AG08396 (cell line): ENCODE measurements at regions not wholly inside any gene's neighbourhood (a gene's known extent, or its start where the extent isn't known, plus 50 kb on each side); places are given as distances from the start of the nearest gene placed in this dataset.

Source experiments
- DNase-seq: peaks from one replicate; pipeline ENCODE4 v3.0.0; 2012; ENCODE audit warnings: low spot score, mixed read lengths

DNA sequence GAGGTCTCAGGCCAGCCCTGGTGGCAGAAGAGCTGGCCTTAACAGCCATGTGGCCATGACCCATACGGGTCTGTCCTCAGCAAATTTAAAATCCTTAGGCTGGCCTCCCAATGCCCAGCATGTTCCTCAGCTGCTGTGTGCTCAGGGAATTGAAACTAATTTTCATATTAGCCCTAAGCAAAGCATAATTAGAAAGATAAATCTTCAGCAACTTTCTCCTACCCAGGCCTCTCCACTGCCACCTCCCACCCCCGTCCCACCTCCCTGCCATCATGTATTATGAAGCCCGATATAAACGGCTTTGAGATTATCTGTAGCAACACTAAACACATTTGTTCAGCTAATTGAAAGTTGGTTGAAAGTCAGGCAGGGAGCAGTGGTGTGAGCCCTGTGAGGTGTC, 178.8 kb upstream of the NTM start:
- no peak for DNase-seq

DNA sequence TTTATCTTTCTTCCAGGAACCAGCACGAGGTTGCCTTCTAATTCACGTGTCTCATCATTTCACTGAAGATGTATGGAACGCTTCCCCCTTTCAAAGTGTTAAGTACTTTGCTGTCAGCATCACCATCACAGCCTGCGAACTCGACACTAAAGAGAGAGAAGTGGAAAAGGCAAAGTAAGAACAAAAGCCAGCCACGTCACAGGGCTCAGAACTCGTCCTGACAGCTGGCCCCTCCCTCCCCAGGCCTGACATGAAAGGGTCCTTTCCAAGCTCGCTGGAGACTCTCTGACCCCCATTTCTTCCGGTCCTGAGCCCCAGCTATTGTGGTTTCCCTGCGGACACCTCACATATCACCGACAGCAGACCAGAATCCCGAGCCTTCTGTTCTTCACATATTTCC, 177.8 kb upstream of the NTM start:
- DNase-seq: no peak

DNA sequence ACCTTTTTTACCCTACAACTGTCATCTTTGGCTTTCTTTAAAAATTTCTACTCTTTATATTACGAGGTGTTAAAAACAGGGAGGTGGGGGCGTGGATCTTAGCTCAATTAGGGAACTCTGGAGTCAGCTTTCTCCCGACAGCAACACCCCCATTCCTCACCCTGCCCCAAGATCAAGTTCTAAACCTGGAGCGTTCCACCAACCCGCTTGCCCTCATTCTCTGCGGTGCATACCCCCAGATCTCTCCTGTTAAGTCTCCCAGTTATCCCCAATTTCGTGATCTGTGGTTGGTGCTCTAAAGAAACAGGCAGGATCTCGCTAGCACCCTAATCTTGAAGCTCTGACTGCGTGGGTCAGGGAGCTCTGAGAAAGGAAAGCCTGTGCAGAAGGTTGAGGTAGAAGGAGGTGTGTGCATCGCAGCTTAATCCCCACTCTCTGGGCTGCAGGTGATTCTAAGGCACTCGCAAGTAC, 177.3 kb upstream of the NTM start:
- DNase-seq: no peak

DNA sequence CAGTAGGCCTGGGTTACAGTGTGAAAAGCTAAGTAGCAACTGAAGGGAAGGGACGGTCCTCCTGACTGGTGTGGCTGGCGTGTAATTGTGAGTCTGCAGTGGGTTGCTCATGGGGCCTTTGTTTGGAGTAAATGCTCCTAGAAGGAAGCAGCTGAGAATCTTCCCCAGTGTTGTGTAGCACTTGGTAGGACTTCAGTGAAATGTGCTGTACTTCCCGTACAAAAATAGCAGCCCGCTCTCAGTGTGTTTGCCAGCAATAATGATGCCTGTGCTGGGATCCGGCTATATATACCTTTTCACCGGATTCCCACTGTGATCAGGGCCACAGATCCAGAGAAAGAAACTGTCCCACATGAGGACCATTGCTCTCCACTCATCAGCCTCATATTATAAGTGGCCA, 175.7 kb upstream of the NTM start:
- DNase-seq: no peak

DNA sequence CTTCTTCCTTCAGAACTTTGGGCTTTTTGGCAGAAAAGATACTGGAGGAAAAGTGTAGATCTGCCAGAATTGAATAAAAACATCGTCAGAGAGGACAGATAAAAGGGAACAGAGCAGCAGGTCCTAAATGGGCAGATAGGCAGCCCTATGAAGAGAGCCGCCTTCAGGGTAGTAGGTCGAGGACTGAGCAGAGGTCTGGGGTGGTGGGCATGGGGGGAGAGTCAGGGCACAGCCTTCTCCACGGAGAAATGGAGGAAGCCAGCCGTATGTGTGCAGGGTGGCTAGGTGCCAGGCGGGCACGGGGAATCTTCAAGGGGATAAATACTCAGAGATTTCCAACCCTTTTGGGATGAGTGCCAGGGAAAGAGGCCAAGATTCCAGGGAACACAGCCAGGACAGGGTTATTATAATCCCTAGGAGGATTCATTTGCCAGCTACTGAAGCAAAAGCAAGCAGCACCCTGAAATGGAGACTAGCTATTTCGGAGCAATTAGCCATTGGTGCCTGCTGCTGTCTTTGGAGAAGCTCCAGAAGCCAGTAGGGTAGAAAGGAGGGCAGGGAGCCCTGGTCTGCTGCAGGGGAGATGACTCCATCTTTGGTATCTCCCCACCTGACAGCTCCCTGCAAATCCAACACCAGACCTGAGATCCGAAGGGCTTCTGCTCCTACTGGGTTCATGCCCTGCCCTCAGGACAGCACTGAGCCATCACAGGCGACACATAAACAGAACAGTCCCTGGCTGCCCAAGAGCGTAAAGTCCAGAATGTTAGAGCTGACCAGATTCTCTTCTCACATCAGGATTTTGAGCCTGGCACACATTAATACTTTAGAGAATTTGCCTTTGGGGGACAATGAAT, 174.5 kb upstream of the NTM start:
- DNase-seq: peak; percentile 45

DNA sequence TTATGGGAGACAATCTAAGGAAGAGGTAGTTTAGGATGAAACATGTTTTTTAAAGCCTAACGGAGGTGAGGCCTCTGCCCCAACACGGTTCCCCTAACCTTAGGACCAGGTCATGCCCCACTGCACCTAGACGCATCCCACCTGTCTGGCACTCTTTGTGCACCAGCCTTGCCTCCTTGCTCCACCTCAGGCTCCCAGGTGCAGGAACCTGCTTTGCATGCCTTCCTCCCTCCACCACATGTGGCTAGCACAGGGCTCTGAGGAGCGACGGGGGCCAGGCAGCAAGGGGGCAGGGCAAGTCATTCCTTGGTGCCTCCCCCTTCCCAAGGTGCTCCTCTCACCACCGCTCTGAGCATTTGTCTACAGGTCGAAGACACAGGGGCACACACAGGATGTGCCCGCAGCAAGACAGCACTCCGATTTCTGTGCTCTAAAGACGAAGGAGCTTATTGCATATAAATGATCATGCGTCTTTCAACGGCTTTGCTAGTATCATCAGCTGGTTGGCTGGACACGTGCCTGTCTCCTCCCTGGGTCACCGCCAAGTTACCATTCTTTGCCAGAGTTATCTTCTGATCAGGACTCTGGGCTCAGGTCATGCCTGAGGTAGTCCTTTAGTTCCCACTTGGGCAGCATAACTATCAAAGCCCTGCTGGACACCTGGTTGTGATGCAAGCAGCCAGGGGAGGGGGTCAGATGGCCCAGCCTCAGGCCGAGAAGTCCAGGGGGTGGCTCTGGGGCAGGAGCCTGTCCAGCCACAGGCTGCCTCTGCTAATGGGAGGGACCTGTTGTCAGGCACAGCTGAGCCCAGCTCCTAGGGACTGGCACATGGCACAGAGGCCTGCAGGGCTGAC, 172.0 kb upstream of the NTM start:
- DNase-seq: no peak

DNA sequence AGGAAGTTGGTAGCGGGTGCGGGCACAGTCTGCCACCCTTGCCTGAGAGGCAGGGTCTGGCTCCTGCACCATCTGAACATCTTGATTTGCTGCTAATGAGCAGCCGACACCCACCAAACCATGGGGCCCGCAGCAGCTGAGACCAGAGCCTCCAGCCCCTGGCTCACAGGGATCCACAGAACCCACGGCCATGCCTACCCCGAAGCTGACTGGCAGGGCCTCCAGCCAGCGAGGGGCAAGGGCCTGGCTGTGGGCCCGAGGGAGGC, 171.5 kb upstream of the NTM start:
- no peak for DNase-seq

DNA sequence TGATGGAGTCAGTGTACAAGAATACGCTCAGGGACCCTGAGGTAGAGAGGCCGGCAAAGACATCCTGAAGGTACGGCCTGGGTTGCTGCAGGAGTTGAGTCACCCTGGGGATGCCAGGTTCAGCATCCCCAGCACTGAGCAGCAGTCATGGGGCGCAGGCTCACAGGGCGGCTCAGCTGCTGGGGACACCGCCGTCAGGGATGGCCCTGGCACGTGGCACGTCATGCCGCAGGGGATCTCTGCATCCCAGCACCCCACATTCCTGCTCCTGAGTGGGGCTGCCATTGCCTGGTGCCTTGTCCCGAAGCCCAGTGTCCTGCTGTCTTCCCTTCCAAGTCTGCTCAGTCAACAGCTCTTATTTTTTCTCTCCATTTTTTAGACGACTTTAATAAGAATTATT, 168.7 kb upstream of the NTM start:
- no peak for DNase-seq

DNA sequence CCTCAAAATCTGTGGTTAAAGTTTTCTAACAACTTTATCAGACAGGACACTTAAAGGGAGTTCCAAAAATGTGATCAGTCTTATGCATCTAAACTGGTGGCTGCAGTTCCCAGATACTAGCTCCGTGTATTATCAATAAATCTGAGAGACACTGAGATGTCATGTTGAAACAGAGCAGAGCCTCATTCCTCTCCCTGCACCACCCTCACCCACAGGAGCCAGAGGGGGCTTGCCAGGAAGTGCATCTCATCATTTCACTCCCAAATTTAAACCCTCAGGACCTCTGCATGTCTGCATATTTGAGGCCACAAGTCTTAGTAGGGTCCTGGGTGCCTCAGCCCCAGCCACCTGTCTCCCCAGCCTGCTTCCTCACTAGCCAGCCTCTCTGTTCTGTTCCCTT, 167.4 kb upstream of the NTM start:
- DNase-seq: no peak

DNA sequence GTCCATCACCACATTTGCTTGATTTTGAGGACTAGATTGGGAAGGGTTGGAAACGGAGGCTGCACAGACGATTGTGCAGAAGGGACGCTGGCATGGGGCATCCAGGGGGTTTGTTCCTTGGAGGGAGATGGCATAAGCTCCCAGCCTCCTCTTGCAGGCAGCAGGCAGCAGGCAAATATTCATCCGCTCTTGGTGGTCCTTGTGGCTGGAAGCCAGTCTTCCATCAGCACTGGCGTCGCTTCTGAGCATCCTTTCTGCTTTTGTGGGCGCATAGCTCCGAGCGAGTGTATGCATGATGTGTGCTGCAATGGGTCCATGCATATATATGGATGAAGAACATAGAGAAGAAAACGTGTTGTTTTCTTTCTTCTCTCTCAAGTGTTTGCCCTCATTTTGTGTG, 166.1 kb upstream of the NTM start:
- no peak for DNase-seq

DNA sequence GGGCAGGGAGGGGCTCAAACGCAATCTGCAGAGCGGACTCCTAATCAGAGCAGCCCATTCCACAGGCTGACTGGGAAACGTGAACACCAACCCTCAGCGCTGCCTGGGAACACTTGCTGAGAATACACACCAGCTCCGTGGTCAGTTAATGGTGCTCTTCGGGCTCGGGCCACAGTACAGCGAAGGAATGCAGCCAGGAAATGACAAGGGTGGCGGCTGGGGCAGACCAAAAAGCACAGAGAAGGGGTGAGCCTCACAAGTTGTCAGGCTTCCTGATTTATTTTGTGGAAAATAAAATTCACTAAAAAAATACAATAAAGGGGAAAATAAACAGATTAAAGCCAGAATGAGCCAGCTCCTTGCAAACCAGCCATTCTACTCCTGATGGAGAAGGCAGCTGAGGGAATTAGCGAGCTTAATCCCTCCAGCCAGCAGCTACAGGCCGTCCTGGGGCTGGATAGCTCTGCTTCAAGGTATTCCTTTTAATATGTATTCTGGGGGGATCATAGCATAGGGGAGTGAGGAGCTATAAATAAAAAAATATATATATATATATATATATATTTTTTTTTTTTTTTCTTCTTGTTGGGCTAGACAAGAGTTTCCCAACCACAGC, 165.5 kb upstream of the NTM start:
- peak; percentile 39 for DNase-seq

DNA sequence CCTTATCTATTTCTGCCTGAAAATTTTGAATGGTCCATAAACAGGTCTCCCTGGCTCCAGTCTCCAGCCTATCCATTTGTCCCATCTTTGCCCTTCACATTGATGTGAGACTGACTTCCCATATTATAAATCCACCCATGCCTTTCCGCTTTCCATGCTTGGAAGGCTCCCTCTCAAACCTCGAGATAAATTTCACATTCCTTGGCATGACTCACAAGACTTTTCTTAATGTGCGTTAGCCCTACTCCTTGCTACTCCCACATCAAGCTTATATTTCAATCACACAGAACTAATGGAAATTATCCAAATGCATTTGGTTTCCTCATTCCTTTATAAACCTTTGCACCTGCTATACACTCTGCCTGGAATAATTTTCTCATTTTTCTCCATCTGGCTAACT, 163.7 kb upstream of the NTM start:
- DNase-seq: no peak

DNA sequence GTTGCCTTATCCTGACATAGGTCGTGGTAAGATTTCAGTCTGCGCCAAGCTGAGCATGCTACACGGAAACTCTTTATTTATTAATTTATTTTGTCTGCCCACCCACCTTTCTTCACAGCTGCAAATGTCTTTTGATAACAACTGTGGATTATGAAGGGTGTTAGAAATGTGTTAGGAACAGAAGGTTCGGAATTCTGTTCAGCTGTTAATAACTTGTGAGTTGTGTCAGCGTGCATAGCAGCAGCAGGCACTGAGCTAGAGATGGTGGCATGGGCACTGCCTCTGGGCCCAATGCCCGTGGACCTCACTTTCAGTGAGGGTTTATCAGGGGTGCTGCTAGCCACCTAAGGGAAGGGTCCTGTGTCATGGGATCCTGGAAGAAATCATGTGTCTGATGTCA, 162.5 kb upstream of the NTM start:
- DNase-seq: no peak

DNA sequence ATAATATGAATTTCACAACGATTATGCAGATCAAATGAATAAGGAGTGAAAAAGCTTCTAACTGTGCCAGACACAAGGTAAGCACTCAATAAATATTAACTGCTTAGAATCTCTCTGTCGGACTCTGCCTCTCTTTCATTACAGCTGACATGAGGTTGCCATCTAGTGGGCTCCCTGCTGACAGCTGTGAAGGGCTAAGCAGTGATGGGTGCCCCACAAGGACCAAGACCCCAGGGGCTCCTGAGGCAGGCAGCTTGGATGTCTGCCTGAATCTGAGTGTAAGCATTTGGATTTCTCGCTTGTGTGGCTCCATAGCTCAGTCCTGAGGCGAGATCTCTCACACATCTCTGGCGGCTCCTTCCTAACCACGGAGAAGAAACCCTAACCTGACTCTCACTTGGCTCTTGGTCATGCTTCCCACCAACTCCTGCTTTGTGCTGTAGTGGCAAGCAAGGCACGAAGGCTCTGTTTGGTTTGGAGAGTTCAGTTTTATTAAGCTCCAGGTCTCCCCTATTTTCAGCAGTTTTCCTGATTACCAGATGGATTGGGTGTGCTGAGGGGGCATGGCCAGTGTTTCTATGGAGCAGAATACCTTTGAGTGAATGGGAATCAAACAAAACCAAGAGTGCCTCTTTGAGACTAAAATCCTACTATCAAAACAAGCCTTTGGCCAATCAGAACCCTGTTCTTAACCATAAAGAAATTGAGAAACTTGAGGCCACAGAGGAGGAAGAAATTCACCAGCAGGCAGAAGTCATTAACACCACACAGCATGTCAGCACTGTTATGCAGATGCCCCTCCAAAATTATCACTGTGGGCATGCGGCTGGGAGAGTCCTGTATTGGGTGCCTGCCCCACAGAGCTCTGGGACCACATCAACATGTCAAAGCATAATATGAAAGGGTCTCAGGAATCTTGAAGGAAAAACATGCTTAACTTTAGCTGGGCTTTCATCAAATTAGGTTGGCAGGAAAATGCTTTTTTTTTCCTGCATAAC, 152.8 kb upstream of the NTM start:
- peak; percentile 46 for DNase-seq

DNA sequence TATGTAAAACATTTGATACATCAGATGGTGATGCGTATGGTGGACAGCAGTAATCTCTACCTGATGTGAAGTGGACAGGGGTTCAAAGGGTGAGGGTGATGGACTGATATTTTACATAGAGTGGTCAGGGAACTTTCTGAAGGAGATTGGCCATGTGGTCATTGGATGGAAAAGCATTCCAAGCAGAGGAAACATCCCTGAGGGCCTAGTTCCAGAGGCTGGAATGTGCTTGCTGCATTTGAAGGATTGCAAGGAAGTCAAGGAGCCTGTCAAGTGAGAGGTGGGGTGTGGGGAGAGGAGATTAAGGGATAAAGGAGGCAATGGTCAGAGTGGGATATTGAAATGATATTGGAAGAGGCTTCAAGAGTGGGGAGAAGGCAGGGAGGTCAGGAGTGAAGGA, 151.9 kb upstream of the NTM start:
- DNase-seq: no peak

DNA sequence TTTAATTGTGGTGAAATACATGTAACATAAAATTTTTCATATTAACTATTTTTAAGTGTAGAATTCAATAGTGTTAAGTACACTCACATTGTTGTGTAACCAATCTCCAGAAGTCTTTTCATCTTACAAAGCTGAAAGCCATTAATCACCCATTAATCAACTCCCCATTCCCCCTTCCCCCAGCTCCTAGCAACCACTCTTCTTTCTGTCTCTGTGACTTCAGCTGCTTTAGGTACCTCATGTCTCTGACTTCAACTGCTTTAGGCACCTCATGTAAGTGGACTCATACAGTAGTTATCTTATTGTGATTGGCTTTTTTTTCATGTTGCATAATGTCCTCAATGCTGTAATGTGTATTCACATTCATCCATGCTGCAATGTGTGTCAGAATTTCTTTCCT, 150.8 kb upstream of the NTM start:
- DNase-seq: no peak

DNA sequence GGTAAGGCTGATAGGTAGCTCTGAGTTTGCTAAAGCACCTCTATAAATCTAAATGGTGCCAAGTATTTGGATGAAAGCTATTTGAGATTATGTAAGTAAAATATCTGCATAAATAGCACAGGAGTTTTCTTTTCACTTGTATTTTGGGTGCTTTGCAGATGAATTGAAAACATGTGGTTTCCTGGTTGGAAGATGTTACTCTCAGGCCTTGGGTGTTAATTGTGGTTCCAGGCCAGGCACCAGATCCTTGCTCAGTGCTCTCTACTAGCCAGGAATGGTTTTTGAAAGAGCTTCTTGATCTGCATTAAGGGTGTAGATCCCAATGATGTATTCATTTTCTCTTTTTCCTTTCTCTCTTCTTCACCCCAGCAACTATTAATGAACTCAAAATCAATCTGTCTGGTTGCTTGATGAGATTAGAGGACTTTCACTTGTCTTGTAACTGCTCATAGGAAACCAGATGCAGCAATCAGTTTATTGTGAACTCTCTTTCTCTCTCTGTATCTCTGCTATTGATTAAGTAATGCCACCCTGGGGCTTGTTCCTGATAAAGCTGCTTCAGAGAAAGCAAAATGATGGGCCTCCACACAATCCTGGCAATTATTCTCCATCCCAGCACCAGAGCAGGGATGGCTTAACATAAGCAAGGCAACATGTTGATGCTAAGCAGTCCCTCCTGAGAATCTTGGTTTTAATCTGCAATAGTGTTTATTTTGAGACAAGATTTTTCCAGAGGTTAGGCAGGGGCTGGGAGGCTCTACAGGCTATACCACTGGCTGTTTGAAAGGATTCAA, 147.0 kb upstream of the NTM start:
- DNase-seq: no peak

DNA sequence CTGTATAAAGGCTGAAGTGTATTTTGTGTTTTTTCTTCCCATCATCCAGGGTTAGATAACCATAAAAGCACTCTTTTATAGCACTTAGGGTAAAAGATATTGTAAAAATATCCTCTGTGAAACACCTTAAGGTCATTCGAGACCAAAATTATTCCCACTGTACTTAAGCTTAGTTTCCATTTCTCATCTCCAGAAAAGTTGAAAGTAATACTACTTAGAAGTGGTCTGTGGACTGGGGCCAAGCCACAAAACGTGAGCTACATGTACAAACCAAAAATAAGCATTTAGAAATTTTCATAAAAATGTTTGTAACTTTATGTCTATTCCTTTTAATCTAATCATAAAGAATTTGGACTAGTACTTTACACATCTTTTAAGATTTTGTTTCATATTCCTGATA, 142.0 kb upstream of the NTM start:
- DNase-seq: no peak

DNA sequence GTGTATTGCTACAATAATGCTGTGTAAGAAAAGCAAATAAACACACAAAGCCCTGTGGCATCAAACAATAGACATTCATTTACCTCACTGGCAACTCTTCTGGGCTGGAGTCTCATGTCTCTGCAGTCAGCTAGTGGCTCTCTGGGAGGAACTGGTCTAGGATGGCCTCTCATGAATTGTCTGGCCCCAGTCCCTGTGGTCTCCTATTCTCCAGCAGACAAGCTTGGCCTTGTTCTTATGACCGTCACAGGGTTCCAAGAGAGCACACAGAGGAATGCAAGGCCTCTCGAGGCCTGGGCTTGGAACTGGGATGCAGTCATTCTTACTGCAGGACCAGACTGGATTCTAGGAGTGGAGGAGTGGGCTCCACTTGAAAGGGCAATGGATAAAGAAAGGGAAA, 141.2 kb upstream of the NTM start:
- DNase-seq: no peak

DNA sequence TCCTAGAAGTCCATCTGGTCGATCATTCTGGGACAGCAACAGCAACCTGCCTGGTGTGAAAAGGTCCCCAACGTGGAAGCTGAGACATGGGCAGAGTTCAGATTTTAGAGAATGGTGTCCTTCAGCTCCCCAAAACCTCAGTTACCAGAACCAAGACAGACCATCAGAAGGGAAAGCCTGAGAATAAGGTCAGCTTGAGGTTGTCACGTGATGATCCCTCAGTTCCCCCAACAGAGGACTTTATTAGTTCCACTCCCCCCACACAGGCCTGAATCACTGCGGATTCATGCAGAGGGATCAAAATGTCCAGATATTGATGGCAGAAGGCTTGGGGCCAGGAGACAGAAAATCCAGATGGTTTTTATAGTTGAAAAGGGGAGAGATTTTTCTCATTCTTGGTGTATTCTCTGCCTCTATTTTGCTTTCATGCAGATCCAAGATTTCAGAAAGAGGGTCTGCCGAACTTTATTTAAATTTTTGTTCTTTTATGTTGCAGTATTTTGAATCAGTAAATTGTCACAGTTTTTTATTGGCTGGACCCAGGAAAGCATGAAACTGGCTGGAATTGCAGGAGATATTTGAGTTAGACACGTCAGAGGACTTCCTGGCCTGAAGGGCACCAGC, 139.0 kb upstream of the NTM start:
- no peak for DNase-seq

DNA sequence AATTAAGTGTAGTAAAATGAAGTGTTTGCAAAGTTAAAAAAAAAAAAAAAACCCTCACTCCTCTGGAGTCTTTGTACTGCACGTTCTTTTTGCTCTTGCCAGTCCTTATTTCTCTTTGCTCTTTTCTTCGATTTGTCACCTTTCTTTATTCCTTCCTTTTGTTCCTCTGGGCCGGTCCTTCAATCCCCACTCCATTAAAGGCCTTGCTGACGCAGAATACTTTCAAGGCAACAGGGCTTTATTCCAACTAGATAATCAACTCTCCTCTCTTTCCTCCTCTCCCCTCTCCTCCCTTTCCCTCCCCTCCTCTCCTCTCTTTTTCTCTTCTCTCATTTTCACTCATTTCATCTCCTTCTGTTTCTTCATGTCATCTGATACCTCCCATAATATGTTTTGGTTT, 138.2 kb upstream of the NTM start:
- no peak for DNase-seq
